ENCODE measurements at regions not wholly inside any gene's neighbourhood (a gene's known extent, or its start where the extent isn't known, plus 50 kb on each side); places are given as distances from the start of the nearest gene placed in this dataset.

DNA sequence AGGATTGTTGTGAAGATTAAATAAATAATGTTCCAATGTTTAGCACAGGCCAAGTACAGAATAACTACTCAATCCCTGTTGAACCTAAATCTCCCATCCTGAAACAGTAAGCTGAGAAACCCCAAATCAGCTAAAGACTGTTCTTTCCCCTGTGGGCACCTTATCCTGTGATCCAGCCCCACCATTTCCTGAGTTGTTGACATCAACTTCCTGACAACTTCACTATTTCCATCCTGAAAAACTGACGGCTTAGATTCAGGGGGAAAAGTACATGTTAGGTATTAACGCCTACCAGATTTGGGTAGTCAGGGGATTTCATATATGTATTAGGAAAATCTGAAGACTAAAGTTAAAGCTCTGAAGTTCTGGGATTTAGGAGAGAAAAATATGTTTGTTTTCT lies 51.7 kb upstream of the PALMD start:
- 70 to 74% methylated on average over 2 of the region's 2 CpGs for whole genome bisulfite sequencing, 2 donors
- Histone ChIP-seq H3K4me1 (ENCODE audit: control insufficient read depth in 2 of 2, insufficient read depth in 2 of 2, low read length in 1 of 2) (no peaks in the 10 kb centered on the region), H3K27me3 (ENCODE audit: control insufficient read depth in 1 of 2, insufficient read depth in 2 of 2, low read length in 2 of 2) (no peaks in the 10 kb centered on the region), H3K36me3 (ENCODE audit: control insufficient read depth in 2 of 2, insufficient read depth in 2 of 2, low read length in 1 of 2) (no peaks in the 10 kb centered on the region), H3K4me3 (ENCODE audit: low read depth in 1 of 2, low read length in 2 of 2) (no peak overlapping the region), H3K27ac (ENCODE audit: low read depth in 2 of 2, low read length in 1 of 2) (no peak overlapping the region), H3K9me3 (ENCODE audit: control insufficient read depth in 2 of 2, insufficient read depth in 1 of 2, low read depth in 1 of 2, low read length in 1 of 2) (no peaks in the 10 kb centered on the region)

DNA sequence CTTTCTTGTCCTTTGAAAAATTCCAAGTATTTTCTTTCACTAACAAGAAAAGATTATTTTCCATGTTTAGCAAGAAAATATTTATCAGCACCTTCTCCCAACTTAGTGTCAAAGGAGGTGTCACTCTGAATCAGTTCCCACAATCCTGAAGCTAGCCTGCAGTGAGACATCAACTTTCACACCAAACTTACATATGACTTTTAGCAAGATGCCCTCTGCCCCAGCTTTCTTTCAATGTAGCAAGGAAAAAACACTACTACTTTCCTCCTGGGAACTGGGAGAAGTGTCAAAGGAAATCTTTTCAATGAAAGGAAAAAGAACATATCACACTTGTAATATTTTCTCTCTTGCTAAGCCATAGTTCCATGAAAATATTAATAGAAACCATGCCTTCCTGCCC lies 50.9 kb upstream of the PALMD start:
- H3K27ac ChIP-seq (ENCODE audit: low read depth in 2 of 2, low read length in 1 of 2) = no peak overlapping the region
- H3K9me3 ChIP-seq (ENCODE audit: control insufficient read depth in 2 of 2, insufficient read depth in 1 of 2, low read depth in 1 of 2, low read length in 1 of 2) = no peaks in the 10 kb centered on the region
- H3K27me3 ChIP-seq (ENCODE audit: control insufficient read depth in 1 of 2, insufficient read depth in 2 of 2, low read length in 2 of 2) = no peaks in the 10 kb centered on the region
- no peak overlapping the region for H3K4me3 ChIP-seq (ENCODE audit: low read depth in 1 of 2, low read length in 2 of 2)
- no peaks in the 10 kb centered on the region for H3K36me3 ChIP-seq (ENCODE audit: control insufficient read depth in 2 of 2, insufficient read depth in 2 of 2, low read length in 1 of 2)
- no peaks in the 10 kb centered on the region for H3K4me1 ChIP-seq (ENCODE audit: control insufficient read depth in 2 of 2, insufficient read depth in 2 of 2, low read length in 1 of 2)

DNA sequence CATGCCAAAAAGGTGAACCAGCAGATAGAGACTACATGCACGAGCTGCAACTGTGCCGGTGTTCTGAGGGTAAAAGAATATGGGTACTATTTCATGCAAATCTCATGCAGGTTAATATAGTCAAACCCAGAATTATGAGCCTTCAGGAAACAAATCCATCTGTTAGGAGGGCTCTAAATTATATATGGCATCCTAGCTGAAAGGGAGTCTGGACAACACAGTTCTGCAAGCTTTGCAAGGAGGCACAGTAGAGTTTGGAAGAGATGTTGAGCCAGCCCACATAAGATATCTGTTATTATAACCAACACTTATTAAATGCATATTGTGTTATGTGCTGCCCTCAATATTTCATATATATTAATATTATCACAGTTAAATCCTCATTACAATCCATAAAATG lies 50.5 kb upstream of the PALMD start:
- Histone ChIP-seq H3K4me3 (ENCODE audit: low read depth in 1 of 2, low read length in 2 of 2) (no peak overlapping the region), H3K27ac (ENCODE audit: low read depth in 2 of 2, low read length in 1 of 2) (no peak overlapping the region), H3K27me3 (ENCODE audit: control insufficient read depth in 1 of 2, insufficient read depth in 2 of 2, low read length in 2 of 2) (no peaks in the 10 kb centered on the region), H3K9me3 (ENCODE audit: control insufficient read depth in 2 of 2, insufficient read depth in 1 of 2, low read depth in 1 of 2, low read length in 1 of 2) (no peaks in the 10 kb centered on the region), H3K4me1 (ENCODE audit: control insufficient read depth in 2 of 2, insufficient read depth in 2 of 2, low read length in 1 of 2) (no peaks in the 10 kb centered on the region), H3K36me3 (ENCODE audit: control insufficient read depth in 2 of 2, insufficient read depth in 2 of 2, low read length in 1 of 2) (no peaks in the 10 kb centered on the region)
- WGBS, 2 donors = 36 to 64% methylated on average over 2 of the region's 2 CpGs
